Fibroblast of skin of back (primary cell): ENCODE measurements at regions not wholly inside any gene's neighbourhood (a gene's known extent, or its start where the extent isn't known, plus 50 kb on each side); places are given as distances from the start of the nearest gene placed in this dataset.

Experiments
- DNase-seq: peaks from one replicate; pipeline ENCODE4 v3.0.0-alpha.2; 2013

DNA sequence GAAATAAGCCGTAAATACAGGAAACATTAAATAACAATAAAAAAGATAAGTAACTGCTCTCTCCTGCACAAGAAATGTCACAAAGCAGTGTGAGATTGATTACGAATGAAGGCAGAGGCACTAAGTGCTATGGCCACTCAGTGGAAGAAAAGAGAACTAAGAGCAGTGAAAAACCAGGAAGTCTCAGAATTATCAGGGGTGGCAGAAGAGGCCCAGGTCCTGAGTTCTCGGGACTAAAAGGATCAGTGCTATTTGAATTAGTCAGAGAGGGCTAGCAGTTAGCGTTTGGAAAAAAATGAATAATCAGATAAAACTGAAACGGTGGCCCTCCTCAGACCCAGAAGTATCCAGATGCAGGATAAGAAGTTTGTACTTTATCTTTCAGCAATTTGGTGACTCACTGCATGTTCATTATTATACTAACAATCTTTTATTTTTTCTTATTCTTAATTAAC, 367.1 kb downstream of the ZEB2 start:
- peak; percentile 76 for DNase-seq

GRCh38 chr2:144151851-144152250, 368.1 kb downstream of the ZEB2 start:
- no peak for DNase-seq

DNA sequence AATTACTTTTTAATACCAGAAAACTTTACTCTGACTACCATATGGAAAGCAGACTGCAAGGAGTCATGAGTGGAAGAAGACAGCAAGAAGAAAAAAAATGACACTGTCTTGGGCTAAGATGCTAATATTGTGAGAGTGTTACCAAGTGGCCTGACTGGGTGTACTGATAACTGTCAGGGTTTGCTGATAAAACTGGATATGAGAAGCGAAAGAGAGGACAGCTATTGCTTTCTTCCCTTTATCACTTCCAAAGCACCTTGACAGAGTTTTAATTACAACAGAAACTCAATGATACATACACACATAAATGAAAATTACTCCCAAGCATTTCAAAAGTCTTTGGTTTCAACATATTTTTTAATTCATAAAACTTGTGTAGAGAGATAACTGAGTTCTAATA, 368.5 kb downstream of the ZEB2 start:
- DNase-seq, result no peak

GRCh38 chr2:144147356-144147755, 372.6 kb downstream of the ZEB2 start:
- no peak for DNase-seq

DNA sequence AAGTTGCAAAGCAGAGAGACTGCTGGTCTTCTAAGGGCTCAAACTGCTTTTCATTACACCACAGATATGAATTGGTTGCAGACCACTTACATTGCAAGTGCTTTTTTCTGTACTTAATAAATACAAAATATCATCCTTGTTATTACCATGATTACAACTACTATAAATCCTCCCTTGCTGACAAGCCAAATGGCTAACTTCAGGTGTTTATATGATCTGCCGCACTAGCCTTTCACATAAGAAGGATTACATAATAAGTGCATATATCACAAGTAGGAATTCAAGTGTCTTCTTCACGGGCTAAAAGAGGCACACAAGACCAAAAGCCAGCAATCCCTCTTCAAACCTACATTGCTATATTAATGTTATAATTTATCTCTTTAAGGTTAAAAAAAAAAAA, 373.0 kb downstream of the ZEB2 start:
- DNase-seq, result no peak

DNA sequence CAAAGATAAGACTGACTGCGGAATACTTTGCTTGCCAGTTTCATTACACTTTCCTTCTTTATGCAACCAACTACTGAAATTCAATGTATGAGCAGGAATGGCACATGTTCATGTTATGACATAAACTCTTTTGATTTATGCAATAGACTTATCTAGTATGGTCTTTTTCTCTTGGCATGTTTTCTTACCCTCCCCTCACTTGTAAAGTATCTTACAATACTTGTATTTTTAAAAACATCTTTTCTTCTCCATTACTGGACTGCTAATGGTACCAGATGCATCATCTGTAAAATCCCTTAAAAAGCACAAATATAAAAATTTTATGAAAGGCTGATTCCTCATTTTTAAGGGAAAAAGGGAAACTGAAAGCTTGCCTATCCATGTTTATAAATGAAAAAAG, 373.8 kb downstream of the ZEB2 start:
- no peak for DNase-seq

DNA sequence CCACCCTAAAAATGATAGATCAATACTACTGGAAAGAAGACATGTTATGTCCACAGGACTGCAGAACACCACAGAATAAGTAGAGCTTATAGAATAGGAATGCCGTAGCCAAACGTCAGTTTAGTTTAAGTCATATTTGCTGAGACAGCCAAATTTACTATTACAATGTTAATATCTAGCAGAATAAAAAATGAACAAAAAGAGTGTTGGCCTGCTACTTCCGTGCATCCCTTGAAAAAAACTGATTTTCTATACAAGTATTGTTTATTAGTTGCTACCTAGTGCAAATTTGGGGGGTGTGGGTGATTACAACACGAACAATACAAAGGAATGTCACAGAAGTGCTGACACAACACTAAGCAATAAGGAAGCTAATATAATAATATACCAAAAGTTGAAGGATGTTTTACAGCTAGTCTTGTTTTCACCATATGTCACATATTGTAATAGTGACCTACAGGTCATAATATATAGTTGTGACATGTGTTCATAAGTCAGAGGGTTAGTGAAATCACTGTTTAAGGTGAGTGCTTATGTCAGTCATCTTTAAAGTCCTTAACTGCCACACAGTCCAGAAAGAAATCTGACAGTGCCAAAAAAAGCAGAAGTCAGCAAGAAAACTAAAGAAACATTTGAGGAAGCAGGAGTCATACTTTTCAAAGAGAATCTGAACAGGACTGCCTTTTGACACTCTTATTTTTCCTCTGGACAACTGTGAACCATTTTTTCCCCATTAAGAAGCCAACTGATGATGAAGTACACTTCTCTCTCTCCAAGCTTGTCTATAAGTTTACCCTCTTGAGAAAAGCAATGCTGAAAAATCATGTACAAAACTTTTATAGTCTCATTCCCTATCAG, 376.4 kb downstream of the ZEB2 start:
- DNase-seq, result no peak

DNA sequence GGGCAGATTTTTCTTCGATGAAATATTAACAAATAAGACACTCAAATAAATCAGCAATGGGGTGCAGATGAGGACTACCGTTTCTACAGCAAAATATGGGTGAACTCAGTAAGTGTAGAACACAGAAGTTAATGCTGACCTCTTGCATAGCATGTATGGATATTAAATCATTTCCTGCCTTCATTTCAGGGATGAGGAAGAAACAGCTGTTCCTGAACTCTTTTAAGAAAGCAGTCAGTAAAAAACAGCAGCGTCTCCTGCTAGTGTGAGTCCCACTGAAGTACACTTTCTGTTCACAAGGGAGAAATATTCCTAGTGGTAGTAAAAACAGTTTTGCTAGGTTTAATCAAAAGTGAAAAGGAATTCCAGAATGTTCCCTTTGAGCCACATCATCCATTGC, 379.0 kb downstream of the ZEB2 start:
- DNase-seq, result peak; percentile 8

DNA sequence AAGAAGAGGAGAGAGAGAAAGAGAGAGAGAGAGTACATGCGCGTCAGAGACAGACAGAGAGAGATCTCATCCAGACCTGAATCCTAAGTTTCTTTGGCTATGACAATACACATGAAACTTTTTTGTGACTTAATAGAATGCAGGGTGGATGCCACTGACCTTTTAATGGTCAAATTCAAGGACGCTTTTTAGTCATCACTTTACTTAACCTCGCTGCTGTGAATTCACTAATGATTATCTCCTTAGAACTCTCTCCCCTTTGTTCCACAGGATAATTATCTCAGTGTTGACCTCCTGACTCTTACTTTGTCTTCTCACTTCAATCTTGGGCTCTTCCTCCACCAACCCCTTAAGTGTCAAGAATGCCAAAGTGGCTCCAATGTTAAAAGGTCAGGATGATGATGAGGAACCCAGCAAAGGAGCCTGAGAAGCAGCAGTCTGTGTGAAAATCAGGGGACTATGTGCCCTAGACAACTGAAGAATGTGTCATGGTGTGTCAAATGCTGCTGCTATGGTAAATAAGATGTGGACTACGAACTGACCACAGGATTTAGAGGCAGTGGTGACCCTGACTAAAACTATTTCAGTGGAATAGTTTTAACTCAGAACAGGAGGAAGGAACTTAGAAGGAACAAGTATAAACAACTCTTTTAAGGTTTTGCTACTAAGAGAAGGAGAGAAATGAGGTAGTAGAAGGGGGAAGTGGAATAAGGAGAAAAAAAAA, 382.1 kb downstream of the ZEB2 start:
- DNase-seq, result peak; percentile 86

DNA sequence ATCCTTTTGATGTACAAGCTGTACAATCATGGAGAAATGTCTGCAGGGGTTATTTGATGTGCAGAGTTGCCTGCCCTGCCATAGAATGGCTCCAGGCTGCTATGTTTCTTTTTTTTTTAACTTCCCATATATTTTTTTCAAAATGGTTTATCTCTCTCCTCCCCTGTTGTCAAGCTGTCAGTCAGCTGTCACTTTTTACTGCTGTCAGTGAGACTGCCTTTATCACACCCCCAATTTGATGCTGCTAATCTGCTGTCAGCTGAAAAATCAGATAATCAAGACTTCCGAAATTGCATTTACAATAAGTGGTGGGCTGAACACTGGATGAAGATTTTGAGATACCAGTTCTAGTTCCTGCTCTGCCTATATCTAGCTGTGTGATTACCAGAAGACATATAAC, 382.6 kb downstream of the ZEB2 start:
- DNase-seq, result no peak

GRCh38 chr2:144136297-144137010, 383.5 kb downstream of the ZEB2 start:
- DNase-seq, result no peak

- no peak for DNase-seq
Observed at GRCh38 chr2:144133936-144134665, 385.8 kb downstream of the ZEB2 start.

- DNase-seq, result peak; percentile 33
Observed at GRCh38 chr2:144132357-144132756, 387.6 kb downstream of the ZEB2 start.

GRCh38 chr2:144131042-144131441, 388.9 kb downstream of the ZEB2 start:
- DNase-seq, result peak; percentile 19

DNA sequence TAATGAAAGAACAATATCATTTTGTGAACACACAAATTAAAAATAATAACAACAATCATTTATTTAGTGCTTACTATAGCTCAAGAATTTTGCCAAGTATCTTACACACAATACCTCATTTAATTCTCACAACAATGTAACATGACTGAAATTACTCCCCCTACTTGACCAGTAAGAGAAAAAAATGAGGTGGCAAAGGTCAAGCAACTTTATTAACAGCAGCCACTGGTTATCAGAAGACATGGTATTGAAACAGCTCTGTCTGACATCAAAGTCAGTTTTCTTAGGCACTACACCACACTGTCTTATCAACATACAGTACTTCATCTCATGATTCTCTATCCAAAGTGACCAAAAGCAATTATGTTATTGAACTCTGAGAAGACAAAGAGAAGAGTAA, 389.4 kb downstream of the ZEB2 start:
- DNase-seq, result no peak

DNA sequence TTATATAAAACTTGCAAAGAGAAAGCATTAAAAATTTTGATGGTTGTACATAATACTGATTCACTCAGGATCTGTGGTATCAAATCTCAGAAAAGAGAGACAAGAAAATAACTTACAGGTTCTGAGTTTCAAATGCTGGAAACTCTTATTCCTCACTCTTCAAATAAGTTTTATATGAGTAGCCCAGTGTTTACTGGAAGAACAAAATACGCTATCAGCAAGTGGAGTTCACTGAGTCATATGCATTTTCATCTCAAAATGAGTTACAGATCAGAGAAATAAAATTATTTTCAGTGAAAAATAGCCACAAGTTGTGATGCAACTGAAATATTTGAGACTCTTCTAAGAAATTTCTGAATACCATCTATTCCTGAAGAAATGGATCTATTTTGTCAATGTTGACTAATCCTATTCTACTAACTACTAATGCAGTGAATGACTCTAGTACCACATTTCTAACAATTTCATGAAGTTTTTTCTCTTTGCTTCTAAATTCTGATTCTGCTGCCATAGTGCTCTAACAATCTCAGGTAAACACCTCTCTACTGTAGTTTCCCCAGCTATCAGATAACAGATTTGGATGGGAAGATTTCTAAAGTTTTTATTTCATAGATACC, 391.7 kb downstream of the ZEB2 start:
- DNase-seq, result no peak

DNA sequence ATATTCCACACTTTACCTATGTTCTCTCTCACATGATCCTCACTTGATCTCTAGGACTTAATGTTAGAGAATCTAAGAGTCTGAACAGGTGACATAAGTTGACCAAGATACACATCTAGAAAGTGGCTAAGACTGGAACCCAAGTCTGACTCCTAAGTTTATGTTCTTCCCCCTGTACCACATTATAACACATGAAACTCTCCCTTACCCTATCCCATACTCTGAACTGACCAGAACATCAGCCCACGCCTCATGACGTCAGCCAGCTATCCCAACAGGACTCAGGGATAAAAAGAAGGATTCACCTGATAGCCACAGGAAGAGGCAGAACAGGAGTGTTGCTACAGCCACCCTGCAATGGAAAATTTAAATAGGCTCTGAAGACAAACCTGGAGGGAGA, 392.2 kb downstream of the ZEB2 start:
- no peak for DNase-seq

DNA sequence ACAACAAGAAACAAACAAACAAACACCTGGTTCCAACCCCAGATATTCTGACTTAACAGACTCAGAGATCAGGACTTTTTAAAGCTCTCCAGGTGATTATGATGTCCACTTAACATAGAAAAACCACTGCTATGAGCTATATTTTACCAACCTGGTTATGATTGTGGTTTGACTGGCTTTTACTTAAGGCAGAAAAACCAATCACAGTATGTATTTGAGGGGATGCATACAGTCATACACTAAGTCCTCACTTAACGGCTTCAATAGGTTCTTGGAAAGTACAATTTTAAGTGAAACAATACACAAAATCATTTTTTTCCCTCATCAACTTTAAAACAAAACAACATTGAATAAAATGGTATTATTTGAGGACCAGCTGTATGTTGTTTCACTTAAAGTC, 393.6 kb downstream of the ZEB2 start:
- no peak for DNase-seq

DNA sequence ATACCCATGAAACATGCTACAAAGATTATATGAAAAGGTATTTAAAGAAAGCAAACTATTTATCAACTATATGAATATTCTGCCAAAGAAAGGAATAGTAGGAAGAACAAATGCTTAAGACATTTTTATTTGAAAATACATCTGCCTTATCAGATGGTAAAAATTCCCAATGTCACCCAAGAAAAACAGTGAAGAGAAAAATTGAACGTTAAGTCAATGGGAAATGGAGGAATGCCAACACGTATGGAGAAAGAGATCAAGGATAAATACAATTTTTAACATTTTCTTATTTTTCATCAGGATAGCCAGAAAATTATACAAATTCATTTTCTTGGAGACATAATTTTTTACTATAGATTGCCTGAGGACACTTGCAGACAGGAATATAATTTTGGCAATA, 394.2 kb downstream of the ZEB2 start:
- DNase-seq, result no peak

- no peak for DNase-seq
Observed at GRCh38 chr2:144124882-144125281, 395.0 kb downstream of the ZEB2 start.

GRCh38 chr2:144120487-144120886, 399.4 kb downstream of the ZEB2 start:
- no peak for DNase-seq

- no peak for DNase-seq
Observed at GRCh38 chr2:144117086-144117485, 402.8 kb downstream of the ZEB2 start.
